ENCODE measurements at regions not wholly inside any gene's neighbourhood (a gene's known extent, or its start where the extent isn't known, plus 50 kb on each side); places are given as distances from the start of the nearest gene placed in this dataset.

- TF ChIP-seq CTCF (IDR thresholded peaks at IDR 0.05) (no peak), POLR2A (IDR thresholded peaks at IDR 0.05) (no peak)
These were observed 128.5 kb upstream of the ARX start for GRCh38 chrX:25144043-25144940.

Data from lower leg skin (tissue), 3 donors.